SHP77 treated with DMSO at 0.1 percent for 48 hours (cell line): ENCODE measurements at regions not wholly inside any gene's neighbourhood (a gene's known extent, or its start where the extent isn't known, plus 50 kb on each side); places are given as distances from the start of the nearest gene placed in this dataset.

Experiments
- DNase-seq: peaks from one replicate; lab custom pipeline; 2025; lab: John Stamatoyannopoulos, UW

GRCh38 chr9:81193362-81194339 is 495.7 kb downstream of the TLE1 start:
- no peak for DNase-seq

DNA sequence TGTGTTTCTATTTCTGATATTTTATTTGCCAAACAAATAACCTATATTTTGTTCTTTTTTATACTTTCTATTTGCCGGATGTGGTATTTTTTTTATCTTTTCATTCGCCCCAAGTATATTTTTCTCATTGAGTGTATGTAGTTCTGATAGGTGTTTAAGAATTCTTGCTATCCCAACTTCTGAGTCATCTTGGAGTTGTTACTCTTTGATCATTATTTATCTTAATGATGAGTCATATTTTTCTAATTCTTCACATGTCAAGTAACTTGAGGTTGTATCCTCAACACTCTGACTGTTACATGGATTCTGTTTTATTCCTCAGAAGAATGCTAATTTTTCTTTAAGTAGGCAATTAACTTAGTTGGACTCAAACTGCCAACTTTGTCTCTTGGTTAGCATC is 498.1 kb downstream of the TLE1 start:
- DNase-seq: no peak

- DNase-seq: no peak
Observed at GRCh38 chr9:81190659-81191058, 498.7 kb downstream of the TLE1 start.

- no peak for DNase-seq
Observed at GRCh38 chr9:81183761-81184160, 505.6 kb downstream of the TLE1 start.

DNA sequence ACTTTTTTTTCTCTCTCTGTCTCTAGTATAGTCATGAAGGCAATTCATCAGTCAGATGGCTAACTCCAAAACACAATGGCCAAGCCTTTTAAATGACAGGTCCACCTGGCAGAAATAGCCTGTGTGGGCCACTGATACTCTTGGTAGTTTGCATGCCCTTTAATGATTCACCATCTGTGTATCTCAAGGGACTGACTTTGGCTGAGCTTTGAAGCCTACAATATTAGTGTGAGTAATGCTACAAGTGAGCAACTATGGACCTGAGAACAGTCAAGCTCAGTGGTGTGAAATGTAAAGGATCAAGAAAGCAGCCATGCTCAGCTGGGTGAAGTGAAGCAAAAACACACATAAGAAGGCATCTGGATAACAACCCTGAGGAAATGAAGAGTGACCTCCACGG is 506.9 kb downstream of the TLE1 start:
- no peak for DNase-seq

DNA sequence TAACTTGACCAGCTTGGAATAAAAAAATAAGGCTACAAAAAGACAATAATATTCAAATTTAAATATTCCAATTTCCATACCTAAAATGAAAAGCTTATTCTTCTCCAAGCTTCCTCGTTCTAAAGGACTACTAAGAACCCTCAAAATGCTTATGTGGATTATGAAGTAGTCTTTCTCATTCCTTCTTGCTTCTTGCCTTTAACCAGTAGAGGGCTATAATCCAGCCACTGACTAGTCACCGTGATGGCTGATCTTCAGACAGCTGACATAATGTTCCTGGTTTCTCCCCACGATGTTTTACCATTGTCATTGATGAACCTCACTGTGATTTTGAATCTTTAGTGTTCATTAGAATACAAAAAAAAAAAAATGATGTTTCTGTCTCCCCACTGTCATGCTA is 515.3 kb downstream of the TLE1 start:
- no peak for DNase-seq

DNA sequence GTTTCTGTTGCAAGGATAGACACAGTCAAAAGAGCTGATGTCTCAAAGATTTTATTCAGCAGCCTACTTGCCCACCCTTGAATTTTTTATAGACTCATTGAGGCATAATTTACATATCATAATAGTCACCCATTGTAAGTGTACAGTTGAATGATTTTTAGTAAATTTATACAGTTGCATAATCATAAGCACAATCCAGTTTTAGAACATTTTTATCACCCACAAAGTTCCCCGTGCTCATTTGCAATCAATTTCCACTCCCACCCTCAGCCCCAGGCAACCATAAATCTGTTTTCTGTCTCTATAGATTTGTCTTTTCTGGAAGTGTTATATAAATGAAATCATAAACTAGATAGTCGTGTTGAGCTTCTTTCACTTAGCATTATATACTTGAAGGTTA is 517.7 kb downstream of the TLE1 start:
- DNase-seq: no peak

- DNase-seq: no peak
Observed at GRCh38 chr9:81162361-81162760, 527.0 kb downstream of the TLE1 start.

DNA sequence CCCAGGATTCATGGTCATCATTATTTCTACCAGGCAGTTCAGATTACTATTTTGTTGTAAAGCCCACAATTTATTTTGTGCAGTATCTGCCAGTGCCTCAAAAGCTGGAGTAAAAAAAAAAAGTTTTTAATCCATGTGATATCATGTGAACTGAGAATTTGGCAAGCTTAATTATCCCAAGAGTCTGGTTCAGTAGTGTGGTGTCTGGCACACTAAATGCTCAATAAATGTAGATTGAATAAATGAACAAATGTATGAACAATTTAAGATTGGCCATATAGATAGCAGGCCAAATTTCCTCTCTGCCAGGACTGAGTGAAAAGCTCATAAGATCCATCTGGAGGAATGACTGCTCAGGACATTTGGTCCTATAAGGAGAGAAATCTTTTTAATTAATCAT is 533.0 kb downstream of the TLE1 start:
- no peak for DNase-seq

DNA sequence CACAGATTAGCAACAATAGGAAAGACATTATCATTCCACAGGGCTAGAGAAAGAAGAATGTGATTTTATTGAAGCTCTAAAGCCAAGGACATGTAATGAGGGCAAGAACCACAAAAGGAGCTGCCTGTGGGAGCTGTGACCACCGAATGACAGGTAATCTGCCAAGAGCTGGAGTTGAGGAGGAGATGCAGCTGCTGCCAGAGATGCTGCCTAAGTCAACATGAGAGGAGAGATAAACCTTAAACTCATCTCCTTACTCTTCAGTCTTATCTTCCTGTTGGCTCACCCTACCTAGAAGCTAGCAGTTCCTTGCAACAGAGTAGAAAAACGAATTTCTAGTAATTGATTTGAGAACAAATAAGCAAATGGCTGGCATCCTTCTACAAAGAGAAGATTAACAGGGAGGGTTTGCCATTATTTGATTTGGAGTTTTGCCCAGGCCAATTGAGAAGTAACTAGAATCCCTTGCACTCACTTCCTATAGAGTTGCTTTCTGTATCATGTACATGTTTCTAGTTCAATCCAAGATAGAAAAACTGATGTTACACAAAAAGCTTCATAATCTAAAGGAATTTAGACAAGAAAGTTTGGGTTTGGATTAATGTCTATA is 539.2 kb downstream of the TLE1 start:
- DNase-seq: peak; percentile 5

GRCh38 chr9:81146684-81147337 is 542.5 kb downstream of the TLE1 start:
- DNase-seq: no peak

DNA sequence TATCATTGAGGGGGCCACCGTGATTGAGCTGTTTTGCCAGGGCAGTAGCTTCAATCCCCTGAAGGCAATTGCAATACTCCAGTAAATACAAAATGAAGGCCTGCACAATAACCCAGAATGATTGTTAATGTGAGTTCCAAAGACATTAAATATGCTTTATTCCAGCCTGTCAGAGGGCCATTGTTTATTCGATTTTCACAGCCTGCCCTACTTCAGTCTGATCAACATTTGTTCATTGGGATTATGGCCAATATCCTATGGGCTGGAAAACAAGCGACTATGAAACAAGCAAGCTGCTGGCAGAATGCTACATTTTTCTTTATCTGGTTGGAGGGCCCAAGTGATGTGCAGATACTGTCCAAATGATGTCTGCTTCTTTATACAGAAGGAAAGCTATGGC is 543.1 kb downstream of the TLE1 start:
- no peak for DNase-seq

DNA sequence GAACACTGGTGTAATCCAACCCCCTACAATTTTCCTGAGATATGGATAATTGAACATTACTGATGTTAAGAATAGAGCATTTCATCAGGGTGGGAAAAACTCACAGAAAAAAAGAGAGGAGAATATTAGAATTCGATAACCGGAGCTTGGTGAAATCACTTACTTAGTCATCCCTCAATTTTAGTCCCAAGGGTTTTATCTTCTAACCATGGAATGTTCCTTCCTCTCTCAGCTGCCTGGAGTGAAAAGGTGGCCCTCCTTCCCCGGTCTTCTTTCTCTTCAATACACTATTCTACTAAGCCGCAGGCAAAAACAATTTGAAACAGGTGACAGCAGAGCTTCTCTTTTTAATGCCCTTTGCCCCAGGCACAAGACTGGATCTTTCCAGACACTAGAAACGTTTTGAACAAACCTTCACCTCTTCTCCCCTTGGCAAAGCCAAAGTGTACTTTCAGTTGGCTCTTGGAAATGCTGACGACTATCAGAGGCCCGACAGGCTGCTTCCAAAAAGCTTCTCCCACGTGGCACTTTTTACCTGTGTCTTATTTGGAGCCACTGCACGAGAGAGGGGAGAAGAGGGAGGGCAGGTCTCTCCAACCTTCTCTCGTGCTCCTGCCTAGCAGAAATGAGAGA is 543.9 kb downstream of the TLE1 start:
- no peak for DNase-seq

- DNase-seq: no peak
Observed at GRCh38 chr9:81141961-81142360, 547.4 kb downstream of the TLE1 start.

DNA sequence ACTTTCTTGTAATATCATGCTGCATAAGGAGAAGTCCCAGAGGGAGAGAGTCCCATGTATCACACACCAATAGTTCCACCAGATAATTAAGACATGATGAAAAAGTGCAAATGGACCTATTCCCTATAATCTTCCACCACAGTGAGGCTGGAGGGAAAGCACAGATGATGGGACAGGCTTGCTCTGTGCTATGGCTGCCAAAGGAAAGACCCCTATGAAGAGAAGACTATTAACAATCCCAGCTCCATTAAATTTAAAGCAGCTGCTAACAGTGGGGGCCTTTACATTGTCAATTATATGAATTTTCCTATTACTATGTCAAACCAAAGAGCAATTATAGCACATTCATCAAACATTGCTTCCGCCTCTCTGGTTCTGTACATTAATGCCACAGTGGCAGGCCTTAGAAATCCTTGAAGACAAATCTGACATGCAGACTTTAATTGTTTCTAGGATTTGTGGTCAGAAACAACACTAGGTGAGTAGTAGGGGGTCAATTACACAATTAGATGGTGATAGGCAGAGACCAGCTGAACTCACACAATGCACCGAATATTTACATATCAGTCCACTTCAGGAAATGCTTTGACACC is 551.3 kb downstream of the TLE1 start:
- DNase-seq: no peak

- DNase-seq: no peak
Observed at GRCh38 chr9:81132796-81133195, 556.6 kb downstream of the TLE1 start.

DNA sequence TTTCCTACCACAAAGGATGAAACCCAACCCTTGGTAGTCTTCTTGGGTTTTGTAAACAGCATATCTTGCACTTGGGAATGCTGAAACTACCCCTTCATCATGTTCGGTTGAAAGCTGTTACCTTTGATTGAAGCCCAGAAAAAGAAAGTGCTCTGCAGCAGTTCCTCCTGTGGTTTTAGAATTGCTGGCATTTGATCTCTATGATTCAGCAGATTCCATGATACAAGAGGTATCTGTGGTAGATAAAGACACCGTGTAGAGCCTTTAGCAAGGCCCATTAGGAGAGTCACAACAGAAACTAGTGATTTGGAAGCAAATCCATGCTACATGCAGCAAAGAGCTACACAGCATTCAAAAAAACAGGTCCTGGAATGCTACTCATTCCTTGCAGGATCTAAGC is 557.0 kb downstream of the TLE1 start:
- no peak for DNase-seq

- no peak for DNase-seq
Observed at GRCh38 chr9:81128701-81129100, 560.6 kb downstream of the TLE1 start.

GRCh38 chr9:81125446-81126092 is 563.8 kb downstream of the TLE1 start:
- DNase-seq: no peak

DNA sequence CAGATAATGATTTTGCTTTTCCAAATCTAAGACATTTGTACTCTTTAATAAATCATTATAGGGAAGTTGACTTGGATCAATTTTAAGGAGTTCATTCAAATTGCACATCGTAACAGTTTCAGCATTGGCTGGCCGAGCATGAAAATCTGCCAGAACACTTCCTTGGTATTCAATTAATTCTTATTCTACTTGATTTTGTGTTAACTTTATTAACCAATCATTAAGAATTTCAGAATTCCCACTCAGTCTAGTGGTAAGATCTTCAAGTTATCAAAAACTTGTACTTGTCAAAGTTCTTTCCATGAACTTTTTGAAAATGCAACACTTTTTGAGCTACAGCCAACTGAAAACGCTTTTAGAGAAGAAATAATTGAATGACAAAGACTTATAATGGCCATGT is 565.8 kb downstream of the TLE1 start:
- DNase-seq: no peak

DNA sequence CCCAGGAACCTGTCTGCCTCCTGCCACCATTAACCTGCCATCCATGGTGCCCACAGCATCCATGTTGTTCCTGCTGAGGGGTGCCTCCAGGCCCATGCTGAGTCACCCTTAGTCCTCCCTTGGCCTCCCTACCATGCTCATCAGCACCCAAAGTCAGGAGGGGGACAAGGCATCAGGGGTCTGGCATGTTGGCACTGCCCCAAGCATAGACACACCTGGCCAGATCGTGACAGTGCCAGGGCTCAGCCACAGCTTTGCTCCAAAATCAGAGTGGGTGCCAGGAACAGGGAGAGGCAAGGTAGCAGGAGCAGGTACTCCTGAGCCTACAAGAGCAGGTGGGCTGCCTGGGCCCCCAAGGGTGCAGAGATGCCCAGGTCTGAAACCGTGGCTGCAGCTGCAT is 566.6 kb downstream of the TLE1 start:
- no peak for DNase-seq

- no peak for DNase-seq
Observed at GRCh38 chr9:81119591-81119990, 569.8 kb downstream of the TLE1 start.
